GM10248 (cell line): ENCODE measurements at regions not wholly inside any gene's neighbourhood (a gene's known extent, or its start where the extent isn't known, plus 50 kb on each side); places are given as distances from the start of the nearest gene placed in this dataset.

Experiments used
- CTCF ChIA-PET: fragments of 300-600 bp; sonication (Branson Sonifier 250); formaldehyde crosslinking; extraction: SDS; loops from one replicate; lab custom pipeline; 2021; ENCODE audit warnings: antibody characterized with exemption; lab: Yijun Ruan, JAX
- POLR2A ChIA-PET: fragments of 350-650 bp; sonication (Branson Sonifier 250); formaldehyde crosslinking; extraction: SDS; loops from one replicate; lab custom pipeline; 2020; ENCODE audit warnings: antibody characterized with exemption; lab: Yijun Ruan, JAX
- DNase-seq: peaks from one replicate; pipeline ENCODE4 v3.0.0; 2012; ENCODE audit errors: extremely low spot score
- TF ChIP-seq, protein P1 (sequence below): IDR thresholded peaks from 2 replicates; pipeline ENCODE4 v1.5.1; 2012; ENCODE audit warnings: mild to moderate bottlenecking, low read depth; ENCODE audit errors: extremely low read depth, missing control alignments, control extremely low read depth

DNA sequence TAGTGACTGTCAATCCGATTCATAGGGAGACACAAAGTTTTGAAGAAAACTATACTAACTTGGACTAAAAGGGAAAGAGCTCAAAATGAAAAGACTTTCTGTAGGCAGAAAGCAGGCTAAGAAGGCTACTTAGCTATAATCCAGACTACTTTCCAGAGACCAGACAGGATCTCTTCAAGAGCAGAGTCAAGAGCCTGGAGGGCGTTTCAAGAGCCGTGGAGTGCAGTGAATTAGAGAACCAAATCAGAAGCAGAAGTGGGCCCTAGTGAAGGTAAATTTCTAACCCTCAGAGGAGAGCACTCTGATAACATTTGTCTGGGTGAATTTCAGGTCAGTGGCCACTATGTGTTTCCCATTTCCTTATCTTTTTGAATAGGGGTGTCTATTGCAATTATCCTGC lies 76.4 kb downstream of the CGGBP1 start:
- POLR2A ChIA-PET = no interaction called here
- TF ChIP-seq, protein P1, sequence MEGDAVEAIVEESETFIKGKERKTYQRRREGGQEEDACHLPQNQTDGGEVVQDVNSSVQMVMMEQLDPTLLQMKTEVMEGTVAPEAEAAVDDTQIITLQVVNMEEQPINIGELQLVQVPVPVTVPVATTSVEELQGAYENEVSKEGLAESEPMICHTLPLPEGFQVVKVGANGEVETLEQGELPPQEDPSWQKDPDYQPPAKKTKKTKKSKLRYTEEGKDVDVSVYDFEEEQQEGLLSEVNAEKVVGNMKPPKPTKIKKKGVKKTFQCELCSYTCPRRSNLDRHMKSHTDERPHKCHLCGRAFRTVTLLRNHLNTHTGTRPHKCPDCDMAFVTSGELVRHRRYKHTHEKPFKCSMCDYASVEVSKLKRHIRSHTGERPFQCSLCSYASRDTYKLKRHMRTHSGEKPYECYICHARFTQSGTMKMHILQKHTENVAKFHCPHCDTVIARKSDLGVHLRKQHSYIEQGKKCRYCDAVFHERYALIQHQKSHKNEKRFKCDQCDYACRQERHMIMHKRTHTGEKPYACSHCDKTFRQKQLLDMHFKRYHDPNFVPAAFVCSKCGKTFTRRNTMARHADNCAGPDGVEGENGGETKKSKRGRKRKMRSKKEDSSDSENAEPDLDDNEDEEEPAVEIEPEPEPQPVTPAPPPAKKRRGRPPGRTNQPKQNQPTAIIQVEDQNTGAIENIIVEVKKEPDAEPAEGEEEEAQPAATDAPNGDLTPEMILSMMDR = no peak
- CTCF ChIA-PET = interaction anchor here (1.0 kb wide), 1 partner anchor 19 kb away, joined by 3 read pairs; no protein-coding TSS in a partner anchor
- no peak for DNase-seq

DNA sequence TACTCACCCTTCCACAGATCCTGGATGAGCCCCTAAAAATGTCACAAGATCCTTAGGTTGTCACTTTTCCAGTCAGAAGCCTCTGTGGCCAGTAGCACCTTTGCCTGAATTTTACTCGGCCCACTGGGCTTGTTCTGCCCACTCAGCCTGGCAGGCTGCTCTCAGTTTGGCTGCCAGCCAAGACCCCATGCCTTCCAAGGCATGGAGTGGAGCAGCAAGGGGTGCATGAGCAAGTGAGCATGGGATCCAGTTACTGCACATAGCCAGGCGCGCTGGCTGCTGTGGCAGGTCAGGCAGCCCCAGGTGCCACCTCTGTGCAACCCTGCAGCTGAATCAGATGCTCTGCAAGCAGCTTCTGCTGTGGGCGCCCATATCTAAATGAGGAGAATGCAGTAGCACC lies 79.3 kb downstream of the CGGBP1 start:
- POLR2A ChIA-PET = no interaction called here
- CTCF ChIA-PET = interaction anchor here (1.6 kb wide), 1 partner anchor 25 kb away, joined by 6 read pairs; no protein-coding TSS in a partner anchor
- no peak for DNase-seq
- TF ChIP-seq, protein P1 = no peak

DNA sequence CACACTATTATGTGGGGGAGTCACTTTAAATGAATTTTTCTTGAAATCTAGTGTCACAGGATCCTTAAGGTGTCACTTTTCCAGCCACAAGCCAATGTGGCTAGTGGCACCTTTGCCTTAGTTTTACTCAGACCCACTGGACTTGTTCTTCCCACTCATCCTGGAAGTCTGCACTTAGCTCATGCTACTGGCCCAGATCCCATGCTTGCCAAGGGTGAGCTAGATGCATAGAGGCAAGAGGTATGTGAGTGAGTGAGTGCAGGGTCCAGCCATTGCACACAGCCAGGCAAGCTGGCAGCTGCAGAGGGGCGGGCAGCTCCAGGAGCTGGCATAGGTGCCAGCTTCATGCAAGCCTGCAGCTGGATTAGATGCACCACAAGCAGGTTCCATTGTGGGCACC lies 81.0 kb downstream of the CGGBP1 start:
- TF ChIP-seq, protein P1 = no peak
- ChIA-PET CTCF (interaction anchor here (0.9 to 1.8 kb wide), 2 partner anchors 25 to 27 kb away, joined by 4 to 6 read pairs; no protein-coding TSS in a partner anchor), POLR2A (no interaction called here)
- DNase-seq = no peak

DNA sequence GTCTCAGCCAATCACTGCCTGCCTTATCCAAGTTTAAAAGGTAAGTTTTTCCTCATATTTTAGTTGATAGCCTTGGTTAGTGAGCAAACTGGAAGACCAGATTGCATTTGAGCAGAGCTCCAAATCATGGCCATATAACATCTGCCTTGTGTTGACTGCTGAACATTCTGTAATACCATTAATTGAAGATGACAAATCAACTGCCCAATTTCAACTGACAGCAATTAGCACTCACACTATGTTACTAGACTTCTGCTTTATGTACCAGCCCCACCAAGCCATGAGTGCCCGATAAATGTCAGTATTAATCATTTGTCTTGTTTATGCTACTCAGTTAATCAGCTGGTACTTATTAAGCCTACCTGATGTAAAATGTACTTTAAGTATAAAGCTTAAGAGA lies 83.1 kb downstream of the CGGBP1 start:
- no peak for DNase-seq
- POLR2A ChIA-PET = no interaction called here
- CTCF ChIA-PET = interaction anchor here (0.9 kb wide), 1 partner anchor 625 kb away, joined by 3 read pairs; no protein-coding TSS in a partner anchor
- TF ChIP-seq, protein P1 = no peak

DNA sequence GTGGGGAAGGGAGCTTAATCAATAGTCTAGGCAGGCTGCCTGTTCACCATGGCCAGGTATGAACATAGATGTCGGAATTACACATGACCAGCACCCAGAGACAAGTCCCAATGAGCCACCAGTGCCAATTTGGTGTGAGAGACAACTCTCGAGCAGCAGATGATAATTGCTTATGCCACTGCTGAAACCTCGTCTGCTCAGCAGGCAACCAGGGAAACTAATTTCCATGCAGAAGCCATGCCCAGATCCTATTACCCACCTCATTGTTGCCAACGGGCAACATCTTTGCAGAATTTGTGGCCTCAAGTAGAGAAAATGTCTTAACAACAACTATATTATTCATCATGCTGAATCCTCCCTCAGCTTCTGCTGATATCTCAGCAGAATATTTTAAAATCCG lies 84.9 kb downstream of the CGGBP1 start:
- no peak for DNase-seq
- POLR2A ChIA-PET = no interaction called here
- CTCF ChIA-PET = no interaction called here
- TF ChIP-seq, protein P1 = no peak

DNA sequence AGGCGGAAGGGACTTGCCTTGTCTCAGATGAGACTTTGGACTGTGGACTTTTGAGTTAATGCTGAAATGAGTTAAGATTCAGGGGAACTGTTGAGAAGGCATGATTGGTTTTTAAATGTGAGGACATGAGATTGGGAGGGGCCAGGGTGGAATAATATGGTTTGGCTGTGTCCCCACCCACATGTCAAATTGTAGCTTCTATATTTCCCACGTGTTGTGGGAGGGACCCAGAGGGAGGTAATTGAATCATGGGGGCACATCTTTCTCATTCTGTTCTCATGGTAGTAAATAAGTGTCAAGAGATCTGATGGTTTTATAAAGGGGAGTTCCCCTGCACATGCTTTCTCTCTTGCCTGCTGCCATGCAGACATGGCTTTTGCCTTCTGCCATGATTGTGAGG lies 89.2 kb downstream of the CGGBP1 start:
- no peak for DNase-seq
- ChIA-PET CTCF (interaction anchor here (1.2 to 1.6 kb wide), 2 partner anchors 11 to 35 kb away, joined by 3 read pairs; no protein-coding TSS in a partner anchor), POLR2A (no interaction called here)
- TF ChIP-seq, protein P1 = no peak
